RWPE2 (cell line): ENCODE measurements at regions not wholly inside any gene's neighbourhood (a gene's known extent, or its start where the extent isn't known, plus 50 kb on each side); places are given as distances from the start of the nearest gene placed in this dataset.

Experiments
- ATAC-seq: fragments of 200-7000 bp; cut with Tn5 transposase; 3 replicates; pipeline ENCODE4 v1.9.1; 2021; ENCODE audit warnings: low read depth
- DNase-seq: peaks from one replicate; pipeline ENCODE4 v3.0.0-alpha.2; 2020; ENCODE audit warnings: low spot score
- H3K27ac ChIP-seq: fragments of 450-650 bp; 2 replicates; pipeline ENCODE4 v1.5.1; 2017; ENCODE audit warnings: mild to moderate bottlenecking; ENCODE audit not compliant: poor library complexity, severe bottlenecking
- H3K27me3 ChIP-seq: fragments of 250-450 bp; sonication (Bioruptor Pico); 2 replicates; pipeline ENCODE4 v1.5.1; 2021; ENCODE audit warnings: mild to moderate bottlenecking, moderate library complexity; ENCODE audit not compliant: insufficient read depth, poor library complexity, severe bottlenecking
- H3K36me3 ChIP-seq: fragments of 250-450 bp; sonication (Bioruptor Pico); 2 replicates; pipeline ENCODE4 v1.5.1; 2020; ENCODE audit warnings: low read depth, mild to moderate bottlenecking, moderate library complexity
- H3K4me1 ChIP-seq: fragments of 250-450 bp; sonication (Bioruptor Pico); 2 replicates; pipeline ENCODE4 v1.5.1; 2021; ENCODE audit warnings: mild to moderate bottlenecking, moderate library complexity; ENCODE audit not compliant: insufficient read depth, poor library complexity, severe bottlenecking
- H3K4me3 ChIP-seq: fragments of 250-450 bp; sonication (Bioruptor Pico); 2 replicates; pipeline ENCODE4 v1.5.1; 2021; ENCODE audit warnings: mild to moderate bottlenecking, moderate library complexity; ENCODE audit not compliant: severe bottlenecking
- H3K9me3 ChIP-seq: fragments of 250-450 bp; sonication (Bioruptor Pico); 2 replicates; pipeline ENCODE4 v1.5.1; 2021; ENCODE audit warnings: mild to moderate bottlenecking, moderate library complexity; ENCODE audit not compliant: severe bottlenecking
- TF ChIP-seq, protein P1 (sequence below): fragments of 450-650 bp; IDR thresholded peaks from one replicate; pipeline ENCODE4 v1.5.1; 2017; ENCODE audit warnings: mild to moderate bottlenecking, moderate library complexity; ENCODE audit not compliant: poor library complexity, severe bottlenecking

DNA sequence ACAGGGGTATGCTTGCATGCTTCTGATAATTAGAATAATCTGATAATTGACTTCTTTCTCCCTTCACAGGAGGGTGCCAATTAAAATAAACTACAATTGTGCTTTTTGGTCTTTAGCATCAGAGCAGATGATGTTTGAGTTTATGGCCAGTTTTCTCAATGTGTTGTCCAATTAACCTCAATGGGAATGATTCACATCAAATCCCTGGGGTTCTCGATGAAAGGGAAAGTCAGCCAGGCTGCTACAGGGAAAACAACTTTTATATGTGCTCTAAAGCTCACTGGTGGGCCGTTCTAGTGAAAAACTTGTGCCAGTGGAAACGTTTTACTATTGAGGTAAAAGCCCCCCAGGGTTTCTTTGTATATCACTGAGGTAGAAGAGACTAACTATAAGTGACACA, 887.3 kb upstream of the CRIM1 start:
- Histone ChIP-seq H3K4me1 (no peaks in the 10 kb centered on the region), H3K27ac (no peak overlapping the region), H3K9me3 (no peaks in the 10 kb centered on the region), H3K36me3 (no peaks in the 10 kb centered on the region), H3K27me3 (peaks cover under 1% of the 10 kb centered on the region), H3K4me3 (no peak overlapping the region)
- DNase-seq (no peak), ATAC-seq (no peak)
- TF ChIP-seq, protein P1, sequence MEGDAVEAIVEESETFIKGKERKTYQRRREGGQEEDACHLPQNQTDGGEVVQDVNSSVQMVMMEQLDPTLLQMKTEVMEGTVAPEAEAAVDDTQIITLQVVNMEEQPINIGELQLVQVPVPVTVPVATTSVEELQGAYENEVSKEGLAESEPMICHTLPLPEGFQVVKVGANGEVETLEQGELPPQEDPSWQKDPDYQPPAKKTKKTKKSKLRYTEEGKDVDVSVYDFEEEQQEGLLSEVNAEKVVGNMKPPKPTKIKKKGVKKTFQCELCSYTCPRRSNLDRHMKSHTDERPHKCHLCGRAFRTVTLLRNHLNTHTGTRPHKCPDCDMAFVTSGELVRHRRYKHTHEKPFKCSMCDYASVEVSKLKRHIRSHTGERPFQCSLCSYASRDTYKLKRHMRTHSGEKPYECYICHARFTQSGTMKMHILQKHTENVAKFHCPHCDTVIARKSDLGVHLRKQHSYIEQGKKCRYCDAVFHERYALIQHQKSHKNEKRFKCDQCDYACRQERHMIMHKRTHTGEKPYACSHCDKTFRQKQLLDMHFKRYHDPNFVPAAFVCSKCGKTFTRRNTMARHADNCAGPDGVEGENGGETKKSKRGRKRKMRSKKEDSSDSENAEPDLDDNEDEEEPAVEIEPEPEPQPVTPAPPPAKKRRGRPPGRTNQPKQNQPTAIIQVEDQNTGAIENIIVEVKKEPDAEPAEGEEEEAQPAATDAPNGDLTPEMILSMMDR: no peak

DNA sequence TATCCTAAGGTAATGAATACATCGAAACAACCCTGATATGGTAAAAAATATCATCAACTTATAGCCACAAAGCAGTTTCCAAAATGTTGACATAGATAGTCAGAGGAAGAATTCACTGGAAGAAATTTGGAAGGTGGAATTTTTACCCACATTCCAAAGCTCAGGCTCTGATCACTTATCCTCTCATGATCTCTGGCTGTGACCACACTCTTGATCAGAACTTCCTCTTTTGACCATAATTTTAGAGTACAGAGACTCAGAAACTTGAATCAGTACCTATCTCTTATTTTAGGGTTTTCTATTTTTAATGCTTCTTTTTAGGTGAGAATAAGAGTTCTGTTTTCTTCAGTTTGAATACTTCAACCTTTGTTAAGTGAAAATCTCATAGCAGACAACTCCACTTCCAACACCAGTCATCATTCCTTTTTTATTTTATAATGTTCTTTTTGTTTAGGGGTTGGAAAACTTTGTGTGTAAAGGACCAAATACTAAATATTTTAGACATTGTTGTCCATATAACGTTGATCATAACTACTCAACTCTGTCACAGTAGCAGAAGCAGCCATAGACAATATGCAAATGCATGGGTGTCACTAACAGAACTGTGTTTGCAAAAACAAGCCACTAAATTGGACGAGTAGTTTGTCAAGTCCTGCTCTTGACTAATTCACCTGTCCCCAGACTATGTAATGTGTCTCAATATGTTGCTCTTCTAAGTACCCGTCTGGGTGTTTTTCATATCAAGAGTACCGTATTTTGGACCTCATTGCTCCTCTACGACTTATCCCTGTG, 891.6 kb upstream of the CRIM1 start:
- no peak for DNase-seq
- Histone ChIP-seq H3K27ac (no peak overlapping the region), H3K4me1 (no peaks in the 10 kb centered on the region), H3K27me3 (peaks cover 5% of the 10 kb centered on the region), H3K9me3 (no peaks in the 10 kb centered on the region), H3K36me3 (no peaks in the 10 kb centered on the region), H3K4me3 (no peak overlapping the region)
- TF ChIP-seq, protein P1: no peak
- no peak for ATAC-seq

DNA sequence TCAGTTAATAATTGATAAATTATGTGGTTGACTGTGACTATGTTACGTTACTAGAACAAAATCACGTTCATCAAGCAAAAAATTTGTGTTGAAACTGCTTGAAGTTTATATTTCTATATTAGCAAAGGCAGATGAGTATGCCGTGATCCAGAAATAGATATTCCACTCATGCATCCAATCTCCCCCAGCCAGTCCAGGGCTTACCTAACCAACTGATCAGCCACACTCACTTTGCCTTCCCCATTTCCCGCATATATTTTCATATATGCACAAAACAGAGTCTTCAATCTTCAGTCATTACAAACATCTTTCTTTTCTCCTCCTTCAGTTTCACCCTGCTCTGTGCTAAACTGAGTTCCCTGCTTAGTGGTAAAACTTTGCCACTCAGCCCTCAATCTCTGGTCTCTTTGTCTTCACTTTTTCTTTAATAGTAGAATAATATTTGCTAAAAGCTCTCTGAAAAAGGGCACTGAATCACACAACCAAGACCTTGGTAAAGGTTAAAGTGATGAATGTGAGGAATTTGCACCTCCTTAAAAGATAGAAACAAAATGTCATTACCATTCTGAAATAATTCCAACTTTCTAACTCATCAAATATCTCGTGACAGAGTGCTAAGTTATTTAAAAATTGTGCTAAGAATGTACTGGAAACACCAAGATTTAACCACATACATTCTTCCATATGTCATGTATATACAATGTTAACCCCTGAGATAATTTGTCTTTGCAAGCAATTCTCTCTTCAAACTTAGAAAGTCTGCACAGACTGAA, 893.2 kb upstream of the CRIM1 start:
- DNase-seq (no peak), ATAC-seq (no peak)
- Histone ChIP-seq H3K4me3 (no peak overlapping the region), H3K4me1 (no peaks in the 10 kb centered on the region), H3K27me3 (peaks cover 5% of the 10 kb centered on the region), H3K9me3 (no peaks in the 10 kb centered on the region), H3K36me3 (no peaks in the 10 kb centered on the region), H3K27ac (no peak overlapping the region)
- TF ChIP-seq, protein P1: no peak

DNA sequence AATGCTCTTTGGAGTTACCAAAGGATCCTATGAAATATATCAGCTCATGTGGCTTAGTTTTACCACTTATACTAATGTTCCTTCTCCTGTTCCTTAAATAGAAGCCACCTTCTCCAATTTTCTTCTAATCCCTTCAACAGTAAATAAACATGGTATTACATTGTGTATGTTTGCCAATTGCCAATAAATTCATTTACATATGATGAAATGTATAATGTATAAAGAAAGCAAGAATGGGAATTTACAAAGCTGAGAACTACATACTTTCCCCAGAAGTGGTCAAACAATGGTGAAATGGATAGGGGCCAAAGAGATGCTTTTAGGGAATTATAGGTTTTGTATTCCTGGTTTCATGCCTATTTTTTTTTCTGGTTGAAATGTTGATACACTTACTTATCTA, 894.2 kb upstream of the CRIM1 start:
- Histone ChIP-seq H3K36me3 (no peaks in the 10 kb centered on the region), H3K4me1 (no peaks in the 10 kb centered on the region), H3K27me3 (peaks cover 5% of the 10 kb centered on the region), H3K4me3 (no peak overlapping the region), H3K27ac (no peak overlapping the region), H3K9me3 (no peaks in the 10 kb centered on the region)
- no peak for ATAC-seq
- TF ChIP-seq, protein P1: no peak
- DNase-seq: no peak
